ENCODE measurements at regions not wholly inside any gene's neighbourhood (a gene's known extent, or its start where the extent isn't known, plus 50 kb on each side); places are given as distances from the start of the nearest gene placed in this dataset.

GRCh38 chr3:106578911-106579310 is 710.1 kb upstream of the CBLB start:
- Histone ChIP-seq H3K4me3 (no peak overlapping the region), H3K9me3 (no peaks in the 10 kb centered on the region), H3K36me3 (replicated peaks in 1 of 2; ENCODE audit: insufficient read depth in 1 of 2, low read depth in 2 of 2) (no peaks in the 10 kb centered on the region), H3K27me3 (no peaks in the 10 kb centered on the region), H3K27ac (no peak overlapping the region), H3K4me1 (no peaks in the 10 kb centered on the region)
- 31 to 56% methylated on average over 1 of the region's 1 CpG for WGBS, 2 donors
- ATAC-seq (no peak), DNase-seq (no peak)
- TF ChIP-seq POLR2A (IDR thresholded peaks at IDR 0.05) (no peak), CTCF (IDR thresholded peaks at IDR 0.05) (no peak)
- intact Hi-C loops (cut with DNase I), result no loop called here

- Histone ChIP-seq H3K36me3 (replicated peaks in 1 of 2; ENCODE audit: insufficient read depth in 1 of 2, low read depth in 2 of 2) (no peaks in the 10 kb centered on the region), H3K9me3 (no peaks in the 10 kb centered on the region), H3K4me3 (no peak overlapping the region), H3K27me3 (no peaks in the 10 kb centered on the region), H3K27ac (no peak overlapping the region), H3K4me1 (no peaks in the 10 kb centered on the region)
- intact Hi-C loops (cut with DNase I), result no loop called here
- 48 to 63% methylated on average over 3 of the region's 3 CpGs for WGBS, 2 donors
- TF ChIP-seq CTCF (IDR thresholded peaks at IDR 0.05), result no peak
- no peak for TF ChIP-seq POLR2A (IDR thresholded peaks at IDR 0.05)
- ATAC-seq (no peak), DNase-seq (no peak)
These were observed 713.3 kb upstream of the CBLB start for GRCh38 chr3:106582151-106582550.

GRCh38 chr3:106587551-106587950 is 718.7 kb upstream of the CBLB start:
- 67 to 72% methylated on average over 6 of the region's 6 CpGs for WGBS, 2 donors
- TF ChIP-seq POLR2A (IDR thresholded peaks at IDR 0.05) (no peak), CTCF (IDR thresholded peaks at IDR 0.05) (no peak)
- ATAC-seq (no peak), DNase-seq (no peak)
- Histone ChIP-seq H3K27me3 (no peaks in the 10 kb centered on the region), H3K4me1 (no peaks in the 10 kb centered on the region), H3K9me3 (no peaks in the 10 kb centered on the region), H3K36me3 (replicated peaks in 1 of 2; ENCODE audit: insufficient read depth in 1 of 2, low read depth in 2 of 2) (no peaks in the 10 kb centered on the region), H3K27ac (no peak overlapping the region), H3K4me3 (no peak overlapping the region)
- intact Hi-C loops (cut with DNase I), result no loop called here

- intact Hi-C loops (cut with DNase I), result no loop called here
- WGBS, 2 donors, result 56 to 95% methylated on average over 1 of the region's 1 CpG
These were observed 719.9 kb upstream of the CBLB start for GRCh38 chr3:106588739-106589138.

More at GRCh38 chr3:106588739-106589138, 719.9 kb upstream of the CBLB start:
- Histone ChIP-seq H3K9me3 (no peaks in the 10 kb centered on the region), H3K36me3 (replicated peaks in 1 of 2; ENCODE audit: insufficient read depth in 1 of 2, low read depth in 2 of 2) (no peaks in the 10 kb centered on the region), H3K27ac (no peak overlapping the region), H3K4me1 (no peaks in the 10 kb centered on the region), H3K27me3 (no peaks in the 10 kb centered on the region), H3K4me3 (no peak overlapping the region)
- ATAC-seq, result no peak
- no peak for DNase-seq
- TF ChIP-seq POLR2A (IDR thresholded peaks at IDR 0.05), result no peak
- TF ChIP-seq CTCF (IDR thresholded peaks at IDR 0.05), result no peak

Data from body of pancreas (tissue), 4 donors.